Dedifferentiated amniotic fluid mesenchymal stem cell (primary cell): ENCODE measurements at regions not wholly inside any gene's neighbourhood (a gene's known extent, or its start where the extent isn't known, plus 50 kb on each side); places are given as distances from the start of the nearest gene placed in this dataset.
"Not testable (repeated sequence)": the region's sequence is repeated elsewhere in the genome, so short reads cannot be mapped to it uniquely, and the experiment has no call there.

ENCODE experiments used
- DNase-seq: peaks from one replicate; pipeline ENCODE4 v3.0.0-alpha.2; 2016; ENCODE audit errors: extremely low spot score

- DNase-seq, result no peak
These were observed 107.4 kb downstream of the LEPR start for GRCh38 chr1:65527707-65528503.

- no peak for DNase-seq
These were observed 111.6 kb downstream of the LEPR start for GRCh38 chr1:65531972-65532570.

GRCh38 chr1:65535981-65536380, 115.5 kb downstream of the LEPR start:
- DNase-seq, result no peak

- no peak for DNase-seq
These were observed 117.6 kb downstream of the LEPR start for GRCh38 chr1:65538086-65538485.

GRCh38 chr1:65538664-65539063, 118.2 kb downstream of the LEPR start:
- no peak for DNase-seq

- no peak for DNase-seq
These were observed 119.0 kb downstream of the LEPR start for GRCh38 chr1:65539266-65540131.

- DNase-seq, result no peak
These were observed 120.7 kb downstream of the LEPR start for GRCh38 chr1:65541161-65541560.

- no peak for DNase-seq
These were observed 121.4 kb downstream of the LEPR start for GRCh38 chr1:65541865-65542264.

- not testable (repeated sequence) for DNase-seq
These were observed 122.1 kb downstream of the LEPR start for GRCh38 chr1:65542592-65542991.

GRCh38 chr1:65550306-65551010, 130.0 kb downstream of the LEPR start:
- not testable (repeated sequence) for DNase-seq

- DNase-seq, result not testable (repeated sequence)
These were observed 132.0 kb downstream of the LEPR start for GRCh38 chr1:65552484-65552883.

GRCh38 chr1:65554086-65554764, 133.8 kb downstream of the LEPR start:
- not testable (repeated sequence) for DNase-seq

- DNase-seq, result no peak
These were observed 134.4 kb downstream of the LEPR start for GRCh38 chr1:65554829-65555228.

- no peak for DNase-seq
These were observed 137.7 kb downstream of the LEPR start for GRCh38 chr1:65558215-65558614.

- no peak for DNase-seq
These were observed 144.0 kb downstream of the LEPR start for GRCh38 chr1:65564493-65564892.

GRCh38 chr1:65568285-65568684, 147.8 kb downstream of the LEPR start:
- no peak for DNase-seq

- no peak for DNase-seq
These were observed 152.4 kb downstream of the LEPR start for GRCh38 chr1:65572701-65573421.

GRCh38 chr1:65577278-65577677, 156.8 kb downstream of the LEPR start:
- no peak for DNase-seq

- not testable (repeated sequence) for DNase-seq
These were observed 157.5 kb downstream of the LEPR start for GRCh38 chr1:65577982-65578381.

GRCh38 chr1:65581119-65581518, 160.7 kb downstream of the LEPR start:
- DNase-seq, result no peak

- no peak for DNase-seq
These were observed 163.9 kb downstream of the LEPR start for GRCh38 chr1:65584399-65584798.
